GM21825 (cell line): ENCODE measurements at regions not wholly inside any gene's neighbourhood (a gene's known extent, or its start where the extent isn't known, plus 50 kb on each side); places are given as distances from the start of the nearest gene placed in this dataset.

Experiments used
- ATAC-seq: cut with Tn5 transposase; IDR thresholded peaks from one replicate; pipeline ENCODE4 v1.9.1; 2021; ENCODE audit warnings: mild to moderate bottlenecking, moderate library complexity; ENCODE audit not compliant: unreplicated experiment

GRCh38 chr12:77578466-77579220 lies 252.1 kb upstream of the NAV3 start:
- no peak for ATAC-seq

GRCh38 chr12:77577791-77578190 lies 252.9 kb upstream of the NAV3 start:
- ATAC-seq, result no peak

GRCh38 chr12:77575376-77575919 lies 255.2 kb upstream of the NAV3 start:
- ATAC-seq, result no peak

- ATAC-seq, result no peak
Observed at GRCh38 chr12:77572371-77572770, 258.3 kb upstream of the NAV3 start.

- no peak for ATAC-seq
Observed at GRCh38 chr12:77571768-77572167, 258.9 kb upstream of the NAV3 start.

GRCh38 chr12:77571127-77571526 lies 259.6 kb upstream of the NAV3 start:
- ATAC-seq, result no peak

- no peak for ATAC-seq
Observed at GRCh38 chr12:77569876-77570275, 260.8 kb upstream of the NAV3 start.

GRCh38 chr12:77560714-77561113 lies 270.0 kb upstream of the NAV3 start:
- no peak for ATAC-seq

GRCh38 chr12:77559400-77560074 lies 271.2 kb upstream of the NAV3 start:
- ATAC-seq, result no peak

GRCh38 chr12:77555074-77555473 lies 275.6 kb upstream of the NAV3 start:
- ATAC-seq, result no peak

GRCh38 chr12:77553976-77554619 lies 276.6 kb upstream of the NAV3 start:
- ATAC-seq, result peak; percentile 100

GRCh38 chr12:77549383-77550128 lies 281.1 kb upstream of the NAV3 start:
- ATAC-seq, result no peak

- no peak for ATAC-seq
Observed at GRCh38 chr12:77548797-77549196, 281.9 kb upstream of the NAV3 start.

- no peak for ATAC-seq
Observed at GRCh38 chr12:77540097-77540496, 290.6 kb upstream of the NAV3 start.

- no peak for ATAC-seq
Observed at GRCh38 chr12:77537663-77538062, 293.0 kb upstream of the NAV3 start.

- no peak for ATAC-seq
Observed at GRCh38 chr12:77535734-77536133, 295.0 kb upstream of the NAV3 start.

- no peak for ATAC-seq
Observed at GRCh38 chr12:77531912-77532311, 298.8 kb upstream of the NAV3 start.

- no peak for ATAC-seq
Observed at GRCh38 chr12:77522247-77522646, 308.4 kb upstream of the NAV3 start.

- ATAC-seq, result no peak
Observed at GRCh38 chr12:77521508-77522115, 309.1 kb upstream of the NAV3 start.

GRCh38 chr12:77514511-77514910 lies 316.2 kb upstream of the NAV3 start:
- no peak for ATAC-seq

- no peak for ATAC-seq
Observed at GRCh38 chr12:77510985-77511384, 319.7 kb upstream of the NAV3 start.
